Suppressor macrophage treated with lipopolysaccharide for 1 hour (primary cell): ENCODE measurements at regions not wholly inside any gene's neighbourhood (a gene's known extent, or its start where the extent isn't known, plus 50 kb on each side); places are given as distances from the start of the nearest gene placed in this dataset.
"Not testable (repeated sequence)": the region's sequence is repeated elsewhere in the genome, so short reads cannot be mapped to it uniquely, and the experiment has no call there.

ENCODE experiments used
- DNase-seq, 3 donors: peaks; one replicate each; pipeline ENCODE4 v3.0.0-alpha.2; 2020 to 2022

GRCh38 chr17:71760062-71760720, 360.6 kb upstream of the SOX9 start:
- DNase-seq: no peak

- DNase-seq: no peak
Measured at GRCh38 chr17:71762526-71762925, 358.3 kb upstream of the SOX9 start.

GRCh38 chr17:71764505-71764904, 356.3 kb upstream of the SOX9 start:
- DNase-seq: no peak

GRCh38 chr17:71765437-71765836, 355.4 kb upstream of the SOX9 start:
- no peak for DNase-seq

GRCh38 chr17:71769850-71770249, 351.0 kb upstream of the SOX9 start:
- DNase-seq: no peak

- DNase-seq: no peak
Measured at GRCh38 chr17:71777048-71777640, 343.7 kb upstream of the SOX9 start.

- no peak for DNase-seq
Measured at GRCh38 chr17:71779482-71779881, 341.3 kb upstream of the SOX9 start.

- DNase-seq: no peak
Measured at GRCh38 chr17:71780596-71780995, 340.2 kb upstream of the SOX9 start.

- DNase-seq: not testable (repeated sequence)
Measured at GRCh38 chr17:71782021-71782420, 338.8 kb upstream of the SOX9 start.

- no peak for DNase-seq
Measured at GRCh38 chr17:71790791-71791190, 330.0 kb upstream of the SOX9 start.

GRCh38 chr17:71791311-71791710, 329.5 kb upstream of the SOX9 start:
- DNase-seq: no peak

- no peak for DNase-seq
Measured at GRCh38 chr17:71792966-71793365, 327.9 kb upstream of the SOX9 start.

- DNase-seq: no peak
Measured at GRCh38 chr17:71793518-71793917, 327.3 kb upstream of the SOX9 start.

GRCh38 chr17:71798701-71799100, 322.1 kb upstream of the SOX9 start:
- no peak for DNase-seq

- no peak for DNase-seq
Measured at GRCh38 chr17:71799657-71800056, 321.2 kb upstream of the SOX9 start.

GRCh38 chr17:71801301-71801700, 319.5 kb upstream of the SOX9 start:
- no peak for DNase-seq

GRCh38 chr17:71802663-71803062, 318.2 kb upstream of the SOX9 start:
- DNase-seq: no peak

GRCh38 chr17:71803656-71804284, 317.1 kb upstream of the SOX9 start:
- DNase-seq: no peak

GRCh38 chr17:71809537-71809936, 311.3 kb upstream of the SOX9 start:
- DNase-seq: no peak

- not testable (repeated sequence) for DNase-seq
Measured at GRCh38 chr17:71813861-71814260, 307.0 kb upstream of the SOX9 start.

- no peak for DNase-seq
Measured at GRCh38 chr17:71821511-71821910, 299.3 kb upstream of the SOX9 start.

- no peak for DNase-seq
Measured at GRCh38 chr17:71824671-71825070, 296.1 kb upstream of the SOX9 start.

GRCh38 chr17:71825687-71826086, 295.1 kb upstream of the SOX9 start:
- DNase-seq: no peak

GRCh38 chr17:71828182-71828596, 292.6 kb upstream of the SOX9 start:
- no peak for DNase-seq

GRCh38 chr17:71830866-71831265, 290.0 kb upstream of the SOX9 start:
- DNase-seq: no peak
